PC-9 (cell line): ENCODE measurements at regions not wholly inside any gene's neighbourhood (a gene's known extent, or its start where the extent isn't known, plus 50 kb on each side); places are given as distances from the start of the nearest gene placed in this dataset.

Experiments used
- BruUV-seq: library from RNA; stranded (reverse); fragments of 400-500 nt; replicated peaks from 2 replicates; lab custom pipeline; 2021; lab: Mats Ljungman, UMichigan
- CTCF ChIA-PET: fragments of 300-600 bp; sonication (Branson Sonifier 250); formaldehyde crosslinking; loops from one replicate; lab custom pipeline; 2022; ENCODE audit warnings: antibody characterized with exemption; lab: Charles Lee
- POLR2A ChIA-PET: fragments of 300-600 bp; sonication (Branson Sonifier 250); formaldehyde crosslinking; loops from one replicate; lab custom pipeline; 2022; ENCODE audit warnings: antibody characterized with exemption; ENCODE audit not compliant: unreplicated experiment; lab: Charles Lee
- DNase-seq, 2 experiments: peaks; one replicate each; pipeline versions ENCODE4 v3.0.0 to v3.0.0-alpha.2; 2015 to 2022; ENCODE audit warnings: mixed read lengths in 1 of 2
- H2AFZ ChIP-seq: fragments of 200-600 bp; sonication (generic); 2 replicates; pipeline ENCODE4 v1.8.1; 2017; ENCODE audit warnings: antibody characterized with exemption
- H3F3A ChIP-seq: fragments of 200-600 bp; sonication (generic); 2 replicates; pipeline ENCODE4 v1.8.1; 2017; ENCODE audit warnings: antibody characterized with exemption, mild to moderate bottlenecking, low read depth; ENCODE audit not compliant: insufficient read depth
- H3K27ac ChIP-seq: fragments of 200-600 bp; sonication (generic); 2 replicates; pipeline ENCODE4 v1.6.1; 2016; ENCODE audit warnings: mixed run types
- H3K27me3 ChIP-seq: fragments of 200-600 bp; sonication (generic); 2 replicates; pipeline ENCODE4 v1.6.1; 2016; ENCODE audit warnings: low read depth, mixed run types; ENCODE audit not compliant: insufficient read depth
- H3K36me3 ChIP-seq: fragments of 200-600 bp; sonication (generic); 2 replicates; pipeline ENCODE4 v1.6.1; 2016; ENCODE audit warnings: low read depth, mixed run types
- H3K4me1 ChIP-seq: fragments of 200-600 bp; sonication (generic); replicated peaks from 2 replicates; pipeline ENCODE4 v1.6.1; 2016; ENCODE audit warnings: mixed run types; ENCODE audit not compliant: insufficient read depth
- H3K4me2 ChIP-seq: fragments of 200-600 bp; sonication (generic); 2 replicates; pipeline ENCODE4 v1.6.1; 2017; ENCODE audit warnings: mixed run types
- H3K4me3 ChIP-seq: fragments of 200-600 bp; sonication (generic); 2 replicates; pipeline ENCODE4 v1.6.1; 2016; ENCODE audit warnings: mixed run types
- H3K79me2 ChIP-seq: fragments of 200-600 bp; sonication (generic); 2 replicates; pipeline ENCODE4 v1.6.1; 2017; ENCODE audit warnings: low read depth, mixed run types
- H3K9me2 ChIP-seq: fragments of 200-600 bp; sonication (generic); 2 replicates; pipeline ENCODE4 v1.8.1; 2017; ENCODE audit warnings: mild to moderate bottlenecking; ENCODE audit not compliant: insufficient read depth
- H3K9me3 ChIP-seq: fragments of 200-600 bp; sonication (generic); 2 replicates; pipeline ENCODE4 v1.8.1; 2016; ENCODE audit warnings: low read depth; ENCODE audit not compliant: insufficient read depth
- H4K20me1 ChIP-seq: fragments of 200-600 bp; sonication (generic); 2 replicates; pipeline ENCODE4 v1.8.1; 2017; ENCODE audit not compliant: insufficient read depth
- EZH2 ChIP-seq: fragments of 200-600 bp; sonication (generic); IDR thresholded peaks from 2 replicates; pipeline ENCODE4 v1.8.0; 2017; ENCODE audit warnings: antibody characterized with exemption, low read depth
- intact Hi-C: fragments of 100-400 bp; cut with micrococcal nuclease; formaldehyde crosslinking; loops from one replicate; pipeline ENCODE4 v1.10.0; 2022; ENCODE audit not compliant: unreplicated experiment
- TF ChIP-seq, protein P1 (sequence below): fragments of 200-600 bp; sonication (generic); conservative IDR thresholded peaks from 2 replicates; pipeline ENCODE4 v1.6.1; 2017; ENCODE audit warnings: mixed run types, antibody characterized with exemption, mild to moderate bottlenecking, moderate library complexity

DNA sequence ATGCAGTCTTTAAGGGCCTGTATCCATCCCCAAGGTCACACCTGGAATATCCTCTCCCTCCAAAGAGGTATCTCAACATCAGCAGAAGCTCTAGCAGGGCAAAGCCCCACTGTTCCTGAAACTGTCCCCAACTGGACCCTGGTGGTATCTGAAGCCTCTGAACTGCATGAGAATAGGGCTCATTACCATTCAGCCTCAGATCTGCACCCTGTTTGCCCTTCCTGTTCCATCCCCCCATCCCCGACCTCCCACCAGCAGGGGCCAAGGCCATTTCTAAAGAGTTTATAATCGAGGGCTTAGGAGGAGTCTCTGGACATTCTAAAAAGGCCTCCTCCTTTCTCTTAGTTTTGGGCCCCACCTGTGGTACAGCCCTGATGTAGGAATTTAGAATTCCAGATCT is 74.0 kb upstream of the THY1 start:
- intact Hi-C loops = no loop called here
- POLR2A ChIA-PET = no interaction called here
- H3K4me2 ChIP-seq = no peak overlapping the region
- TF ChIP-seq, protein P1, sequence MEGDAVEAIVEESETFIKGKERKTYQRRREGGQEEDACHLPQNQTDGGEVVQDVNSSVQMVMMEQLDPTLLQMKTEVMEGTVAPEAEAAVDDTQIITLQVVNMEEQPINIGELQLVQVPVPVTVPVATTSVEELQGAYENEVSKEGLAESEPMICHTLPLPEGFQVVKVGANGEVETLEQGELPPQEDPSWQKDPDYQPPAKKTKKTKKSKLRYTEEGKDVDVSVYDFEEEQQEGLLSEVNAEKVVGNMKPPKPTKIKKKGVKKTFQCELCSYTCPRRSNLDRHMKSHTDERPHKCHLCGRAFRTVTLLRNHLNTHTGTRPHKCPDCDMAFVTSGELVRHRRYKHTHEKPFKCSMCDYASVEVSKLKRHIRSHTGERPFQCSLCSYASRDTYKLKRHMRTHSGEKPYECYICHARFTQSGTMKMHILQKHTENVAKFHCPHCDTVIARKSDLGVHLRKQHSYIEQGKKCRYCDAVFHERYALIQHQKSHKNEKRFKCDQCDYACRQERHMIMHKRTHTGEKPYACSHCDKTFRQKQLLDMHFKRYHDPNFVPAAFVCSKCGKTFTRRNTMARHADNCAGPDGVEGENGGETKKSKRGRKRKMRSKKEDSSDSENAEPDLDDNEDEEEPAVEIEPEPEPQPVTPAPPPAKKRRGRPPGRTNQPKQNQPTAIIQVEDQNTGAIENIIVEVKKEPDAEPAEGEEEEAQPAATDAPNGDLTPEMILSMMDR = no peak
- H3K9me3 ChIP-seq = no peaks in the 10 kb centered on the region
- H3K9me2 ChIP-seq = no peaks in the 10 kb centered on the region
- BruUV-seq = no TSS peak
- H3F3A ChIP-seq = no peaks in the 10 kb centered on the region
- H4K20me1 ChIP-seq = no peaks in the 10 kb centered on the region
- H3K4me3 ChIP-seq = no peak overlapping the region
- DNase-seq = no peak
- H3K27ac ChIP-seq = no peak overlapping the region
- H3K79me2 ChIP-seq = no peaks in the 10 kb centered on the region
- CTCF ChIA-PET = no interaction called here
- no peaks in the 10 kb centered on the region for H3K36me3 ChIP-seq
- no peak overlapping the region for H2AFZ ChIP-seq
- H3K4me1 ChIP-seq = no peaks in the 10 kb centered on the region
- H3K27me3 ChIP-seq = peaks cover 96% of the 10 kb centered on the region

DNA sequence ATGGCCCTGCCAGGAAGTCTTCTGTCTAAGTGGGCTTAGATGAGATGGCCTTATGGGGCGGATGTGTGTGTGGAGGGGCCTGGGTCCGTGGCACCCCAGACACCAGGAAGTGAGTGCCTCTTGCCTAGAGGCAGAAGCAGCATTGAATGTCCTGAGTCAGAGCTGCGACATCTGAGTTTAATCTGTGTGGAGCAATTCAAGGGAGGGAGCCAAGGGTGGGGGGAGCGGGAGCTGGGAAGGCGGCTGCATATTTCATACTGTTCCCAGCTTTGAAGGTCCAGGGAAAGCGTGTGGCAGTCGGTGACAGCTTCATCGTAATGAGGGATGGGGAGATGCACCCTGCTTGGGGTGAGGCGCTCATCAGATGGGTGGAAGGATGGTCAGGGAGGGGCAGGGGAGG is 73.5 kb upstream of the THY1 start:
- no peaks in the 10 kb centered on the region for H3K9me2 ChIP-seq
- H3F3A ChIP-seq = no peaks in the 10 kb centered on the region
- no peaks in the 10 kb centered on the region for H3K79me2 ChIP-seq
- H4K20me1 ChIP-seq = no peaks in the 10 kb centered on the region
- no peak overlapping the region for H3K27ac ChIP-seq
- no peaks in the 10 kb centered on the region for H3K36me3 ChIP-seq
- no peak overlapping the region for H3K4me3 ChIP-seq
- CTCF ChIA-PET = no interaction called here
- H3K9me3 ChIP-seq = no peaks in the 10 kb centered on the region
- no peaks in the 10 kb centered on the region for H3K4me1 ChIP-seq
- no peak overlapping the region for H3K4me2 ChIP-seq
- POLR2A ChIA-PET = no interaction called here
- TF ChIP-seq, protein P1 = no peak
- TF ChIP-seq EZH2 = no peak
- no peak for DNase-seq
- BruUV-seq = no TSS peak
- peaks cover 96% of the 10 kb centered on the region for H3K27me3 ChIP-seq
- no peak overlapping the region for H2AFZ ChIP-seq
- intact Hi-C loops = no loop called here

DNA sequence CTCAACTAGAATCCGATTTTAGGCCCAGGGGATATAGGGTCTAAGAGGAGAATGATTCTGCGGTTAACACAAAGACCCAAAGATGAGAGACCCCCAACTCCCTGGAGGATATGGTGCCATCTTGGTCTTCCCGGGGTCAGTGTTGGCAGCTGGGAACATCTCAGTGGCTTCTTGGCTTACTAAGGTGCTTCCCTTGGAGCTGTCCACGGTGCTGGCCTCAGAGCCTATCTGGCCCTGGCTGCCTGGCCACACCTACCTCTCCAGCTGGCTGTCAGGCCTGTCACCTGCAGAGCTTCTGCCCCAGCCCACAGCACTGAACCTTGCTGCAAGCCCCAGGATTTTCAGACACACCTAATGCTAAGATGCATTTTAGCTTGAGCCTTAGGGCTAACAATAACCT is 70.7 kb upstream of the THY1 start:
- Histone ChIP-seq H3K9me3 (no peaks in the 10 kb centered on the region), H3K79me2 (no peaks in the 10 kb centered on the region), H3K36me3 (no peaks in the 10 kb centered on the region), H2AFZ (no peak overlapping the region), H3K4me1 (no peaks in the 10 kb centered on the region), H3K27ac (no peak overlapping the region), H4K20me1 (0 out of 2 replicates have a peak, but pooled peaks cover 6% of the 10 kb centered on the region), H3K4me3 (no peak overlapping the region), H3K4me2 (no peak overlapping the region), H3K27me3 (peaks cover 96% of the 10 kb centered on the region), H3F3A (no peaks in the 10 kb centered on the region), H3K9me2 (no peaks in the 10 kb centered on the region)
- BruUV-seq = no TSS peak
- TF ChIP-seq, protein P1 = no peak
- no peak for TF ChIP-seq EZH2
- POLR2A ChIA-PET = interaction anchor here (0.5 kb wide), 1 partner anchor 1007 kb away, joined by 6 read pairs; no protein-coding TSS in a partner anchor
- CTCF ChIA-PET = no interaction called here
- peak in 1 of 2 experiments; percentile 53 for DNase-seq
- intact Hi-C loops = no loop called here
